Prostate gland (tissue), 2 donors: ENCODE measurements at regions not wholly inside any gene's neighbourhood (a gene's known extent, or its start where the extent isn't known, plus 50 kb on each side); places are given as distances from the start of the nearest gene placed in this dataset.

Experiments
- DNase-seq: peaks from one replicate; pipeline ENCODE4 v3.0.0-alpha.2; 2019; ENCODE audit warnings: low spot score
- H3K27ac ChIP-seq, 2 donors: fragments of 200-600 bp; sonication (generic); 2 replicates each; pipeline ENCODE4 v1.5.1; 2017 to 2019
- H3K27me3 ChIP-seq: fragments of 200-600 bp; sonication (generic); replicated peaks from 2 replicates; pipeline ENCODE4 v1.5.1; 2019; ENCODE audit not compliant: insufficient read depth
- H3K36me3 ChIP-seq, 2 donors: fragments of 200-600 bp; sonication (generic); 1 replicate in 1 of 2; 2 replicates in 1 of 2; pipeline versions ENCODE4 v1.5.1 to v1.8.1; 2017 to 2019
- H3K4me1 ChIP-seq: fragments of 200-600 bp; sonication (generic); replicated peaks from 2 replicates; pipeline ENCODE4 v1.5.1; 2019
- H3K4me3 ChIP-seq, 2 donors: fragments of 200-600 bp; sonication (generic); 2 replicates each; pipeline ENCODE4 v1.5.1; 2017 to 2019
- H3K9me3 ChIP-seq: fragments of 200-600 bp; sonication (generic); 2 replicates; pipeline ENCODE4 v1.5.1; 2017
- POLR2A ChIP-seq: fragments of 450-650 bp; IDR thresholded peaks from one replicate; pipeline ENCODE4 v1.6.1; 2016; ENCODE audit warnings: antibody characterized with exemption, mild to moderate bottlenecking
- POLR2AphosphoS5 ChIP-seq: sonication (generic); formaldehyde crosslinking; IDR thresholded peaks from one replicate; pipeline ENCODE4 v1.6.1; 2017; ENCODE audit warnings: antibody characterized with exemption
- WGBS: methylation state at CpG from one replicate; pipeline ENCODE4 v1.1.5; 2018; 5-methylcytosine and 5-hydroxymethylcytosine counted together
- intact Hi-C: fragments of 100-400 bp; cut with DNase I; formaldehyde crosslinking; loops from one replicate; pipeline ENCODE4 v1.14.2; 2022
- TF ChIP-seq, protein P1 (sequence below), 4 experiments: fragments of 200-600 bp in 2 of 4; fragments of 450-650 bp in 2 of 4; sonication (generic) in 2 of 4; IDR thresholded peaks; 1 replicate in 3 of 4; 2 replicates in 1 of 4; pipeline ENCODE4 v1.5.1; 2016 to 2019; ENCODE audit warnings: antibody characterized with exemption in 4 of 4, mild to moderate bottlenecking in 2 of 4, moderate library complexity in 2 of 4

DNA sequence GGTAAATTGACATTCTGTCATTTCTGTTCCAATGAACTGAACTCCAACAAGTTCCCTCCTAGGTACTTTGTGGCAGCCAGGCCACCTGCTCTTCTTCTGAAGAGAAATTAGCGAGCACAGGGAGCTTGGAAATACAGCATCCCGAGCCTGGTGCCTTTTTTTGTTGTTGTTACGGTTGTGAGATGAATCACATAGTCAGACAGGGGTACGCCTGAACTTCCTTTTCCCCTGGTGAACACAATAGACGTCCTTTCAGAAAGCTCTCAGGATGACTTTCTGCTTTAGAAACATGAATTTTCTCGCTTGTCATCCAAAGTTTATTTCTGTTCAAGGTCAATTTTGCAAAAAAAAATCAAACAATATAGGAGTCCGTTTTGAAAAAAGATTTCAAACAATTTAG lies 53.9 kb upstream of the XYLT1 start:
- TF ChIP-seq POLR2AphosphoS5 (no peak), POLR2A (no peak)
- TF ChIP-seq, protein P1, sequence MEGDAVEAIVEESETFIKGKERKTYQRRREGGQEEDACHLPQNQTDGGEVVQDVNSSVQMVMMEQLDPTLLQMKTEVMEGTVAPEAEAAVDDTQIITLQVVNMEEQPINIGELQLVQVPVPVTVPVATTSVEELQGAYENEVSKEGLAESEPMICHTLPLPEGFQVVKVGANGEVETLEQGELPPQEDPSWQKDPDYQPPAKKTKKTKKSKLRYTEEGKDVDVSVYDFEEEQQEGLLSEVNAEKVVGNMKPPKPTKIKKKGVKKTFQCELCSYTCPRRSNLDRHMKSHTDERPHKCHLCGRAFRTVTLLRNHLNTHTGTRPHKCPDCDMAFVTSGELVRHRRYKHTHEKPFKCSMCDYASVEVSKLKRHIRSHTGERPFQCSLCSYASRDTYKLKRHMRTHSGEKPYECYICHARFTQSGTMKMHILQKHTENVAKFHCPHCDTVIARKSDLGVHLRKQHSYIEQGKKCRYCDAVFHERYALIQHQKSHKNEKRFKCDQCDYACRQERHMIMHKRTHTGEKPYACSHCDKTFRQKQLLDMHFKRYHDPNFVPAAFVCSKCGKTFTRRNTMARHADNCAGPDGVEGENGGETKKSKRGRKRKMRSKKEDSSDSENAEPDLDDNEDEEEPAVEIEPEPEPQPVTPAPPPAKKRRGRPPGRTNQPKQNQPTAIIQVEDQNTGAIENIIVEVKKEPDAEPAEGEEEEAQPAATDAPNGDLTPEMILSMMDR (IDR thresholded peaks at IDR 0.05): no peak
- Histone ChIP-seq H3K27ac (no peak overlapping the region), H3K4me3 (no peak overlapping the region), H3K27me3 (no peaks in the 10 kb centered on the region), H3K9me3 (no peaks in the 10 kb centered on the region), H3K4me1 (no peaks in the 10 kb centered on the region), H3K36me3 (no peaks in the 10 kb centered on the region)
- DNase-seq: no peak
- intact Hi-C loops: no loop called here
- 66% methylated on average over 7 of the region's 7 CpGs for WGBS

GRCh38 chr16:17520561-17520960 lies 49.8 kb upstream of the XYLT1 start:
- no peaks in the 10 kb centered on the region for H3K27me3 ChIP-seq
- intact Hi-C loops: no loop called here
- WGBS: 18% methylated on average over 3 of the region's 3 CpGs
- H3K36me3 ChIP-seq: no peaks in the 10 kb centered on the region
- DNase-seq: no peak
- H3K27ac ChIP-seq: no peak overlapping the region
- TF ChIP-seq POLR2A: no peak
- no peak for TF ChIP-seq POLR2AphosphoS5
- TF ChIP-seq, protein P1 (IDR thresholded peaks at IDR 0.05): no peak
- H3K9me3 ChIP-seq: no peaks in the 10 kb centered on the region
- no peak overlapping the region for H3K4me3 ChIP-seq
- H3K4me1 ChIP-seq: no peaks in the 10 kb centered on the region
